ENCODE measurements at regions not wholly inside any gene's neighbourhood (a gene's known extent, or its start where the extent isn't known, plus 50 kb on each side); places are given as distances from the start of the nearest gene placed in this dataset.

- H2BK15ac ChIP-seq (replicated peaks; ENCODE audit: low read depth), result no peak overlapping the region
- no peaks in the 10 kb centered on the region for H3K4me1 ChIP-seq (ENCODE audit: control insufficient read depth, low read depth, low read length)
- H3K4ac ChIP-seq (ENCODE audit: low read depth, low read length), result no peak overlapping the region
- no peak overlapping the region for H3K9ac ChIP-seq (ENCODE audit: low read length)
- no peak overlapping the region for H3K23ac ChIP-seq (ENCODE audit: low read length)
- H3K36me3 ChIP-seq (ENCODE audit: control insufficient read depth, insufficient read depth, low read length), result no peaks in the 10 kb centered on the region
- H3K4me3 ChIP-seq (ENCODE audit: low read length), result no peak overlapping the region
- no peaks in the 10 kb centered on the region for H3K79me1 ChIP-seq (ENCODE audit: low read length)
- no peaks in the 10 kb centered on the region for H3K79me2 ChIP-seq (ENCODE audit: control insufficient read depth, insufficient read depth, low read length)
- WGBS (ENCODE audit: extremely low coverage, insufficient coverage, low lambda C conversion rate), result no CpG with 5 or more reads among the region's 1 CpG
- H3K27me3 ChIP-seq (ENCODE audit: insufficient read depth, low read length, poor library complexity), result no peaks in the 10 kb centered on the region
- no peak overlapping the region for H4K5ac ChIP-seq (ENCODE audit: low read length)
- no peak overlapping the region for H3K27ac ChIP-seq (ENCODE audit: low read depth, low read length)
- no peak overlapping the region for H2AK5ac ChIP-seq (ENCODE audit: low read length)
- no peak overlapping the region for H2BK5ac ChIP-seq (ENCODE audit: low read length)
- no peak overlapping the region for H2BK120ac ChIP-seq (ENCODE audit: low read depth, low read length)
- H4K8ac ChIP-seq (ENCODE audit: low read depth, low read length), result no peak overlapping the region
- no peak overlapping the region for H3K4me2 ChIP-seq (ENCODE audit: low read length)
- no peak for DNase-seq
- H3K56ac ChIP-seq (ENCODE audit: low read length), result no peak overlapping the region
- no peak overlapping the region for H3K18ac ChIP-seq (ENCODE audit: low read length)
Observed at GRCh38 chr4:81771721-81772120, 300.0 kb upstream of the RASGEF1B start.

DNA sequence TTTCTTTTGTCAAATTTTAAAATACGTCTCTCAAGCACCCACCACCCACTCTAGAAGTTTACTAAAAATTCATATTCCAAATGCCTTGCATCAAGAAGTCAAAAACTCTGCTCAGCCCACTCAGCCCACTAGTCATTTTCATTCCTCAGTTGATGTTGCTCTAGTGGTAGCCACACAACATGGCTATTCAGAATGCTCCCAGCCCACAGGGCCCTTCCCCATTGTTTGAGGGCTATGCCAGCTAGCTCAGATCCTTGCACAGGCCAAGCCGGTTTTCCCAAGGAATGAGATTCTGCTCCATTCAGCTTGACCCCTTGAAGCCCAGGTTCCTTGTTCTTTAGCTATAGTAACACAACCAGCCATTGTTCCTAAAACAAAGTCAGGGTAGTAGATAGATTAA is 297.5 kb upstream of the RASGEF1B start:
- H3K36me3 ChIP-seq (ENCODE audit: control insufficient read depth, insufficient read depth, low read length), result no peaks in the 10 kb centered on the region
- H3K27ac ChIP-seq (ENCODE audit: low read depth, low read length), result no peak overlapping the region
- H3K79me2 ChIP-seq (ENCODE audit: control insufficient read depth, insufficient read depth, low read length), result no peaks in the 10 kb centered on the region
- no peaks in the 10 kb centered on the region for H3K4me1 ChIP-seq (ENCODE audit: control insufficient read depth, low read depth, low read length)
- H2BK15ac ChIP-seq (replicated peaks; ENCODE audit: low read depth), result no peak overlapping the region
- no peak overlapping the region for H3K56ac ChIP-seq (ENCODE audit: low read length)
- DNase-seq, result no peak
- H2BK120ac ChIP-seq (ENCODE audit: low read depth, low read length), result no peak overlapping the region
- no peak overlapping the region for H3K4ac ChIP-seq (ENCODE audit: low read depth, low read length)
- H3K79me1 ChIP-seq (ENCODE audit: low read length), result no peaks in the 10 kb centered on the region
- H2BK5ac ChIP-seq (ENCODE audit: low read length), result no peak overlapping the region
- H2AK5ac ChIP-seq (ENCODE audit: low read length), result no peak overlapping the region
- H3K9ac ChIP-seq (ENCODE audit: low read length), result no peak overlapping the region
- no peak overlapping the region for H3K4me2 ChIP-seq (ENCODE audit: low read length)
- no peak overlapping the region for H4K8ac ChIP-seq (ENCODE audit: low read depth, low read length)
- no peak overlapping the region for H3K23ac ChIP-seq (ENCODE audit: low read length)
- no peak overlapping the region for H3K18ac ChIP-seq (ENCODE audit: low read length)
- no CpG with 5 or more reads among the region's 2 CpGs for WGBS (ENCODE audit: extremely low coverage, insufficient coverage, low lambda C conversion rate)
- no peak overlapping the region for H3K4me3 ChIP-seq (ENCODE audit: low read length)
- H4K5ac ChIP-seq (ENCODE audit: low read length), result no peak overlapping the region
- no peaks in the 10 kb centered on the region for H3K27me3 ChIP-seq (ENCODE audit: insufficient read depth, low read length, poor library complexity)

- Histone ChIP-seq H2BK120ac (ENCODE audit: low read depth, low read length) (no peak overlapping the region), H3K9ac (ENCODE audit: low read length) (no peak overlapping the region), H2AK5ac (ENCODE audit: low read length) (no peak overlapping the region), H3K4ac (ENCODE audit: low read depth, low read length) (no peak overlapping the region), H2BK15ac (replicated peaks; ENCODE audit: low read depth) (no peak overlapping the region), H3K23ac (ENCODE audit: low read length) (no peak overlapping the region), H3K56ac (ENCODE audit: low read length) (no peak overlapping the region), H3K79me2 (ENCODE audit: control insufficient read depth, insufficient read depth, low read length) (no peaks in the 10 kb centered on the region), H3K27ac (ENCODE audit: low read depth, low read length) (no peak overlapping the region), H3K4me3 (ENCODE audit: low read length) (no peak overlapping the region), H4K5ac (ENCODE audit: low read length) (no peak overlapping the region), H3K27me3 (ENCODE audit: insufficient read depth, low read length, poor library complexity) (no peaks in the 10 kb centered on the region), H3K18ac (ENCODE audit: low read length) (no peak overlapping the region), H3K4me1 (ENCODE audit: control insufficient read depth, low read depth, low read length) (no peaks in the 10 kb centered on the region), H3K4me2 (ENCODE audit: low read length) (no peak overlapping the region), H2BK5ac (ENCODE audit: low read length) (no peak overlapping the region), H4K8ac (ENCODE audit: low read depth, low read length) (no peak overlapping the region), H3K36me3 (ENCODE audit: control insufficient read depth, insufficient read depth, low read length) (no peaks in the 10 kb centered on the region), H3K79me1 (ENCODE audit: low read length) (no peaks in the 10 kb centered on the region)
- no CpG with 5 or more reads among the region's 1 CpG for WGBS (ENCODE audit: extremely low coverage, insufficient coverage, low lambda C conversion rate)
- no peak for DNase-seq
Observed at GRCh38 chr4:81758574-81759264, 287.0 kb upstream of the RASGEF1B start.

DNA sequence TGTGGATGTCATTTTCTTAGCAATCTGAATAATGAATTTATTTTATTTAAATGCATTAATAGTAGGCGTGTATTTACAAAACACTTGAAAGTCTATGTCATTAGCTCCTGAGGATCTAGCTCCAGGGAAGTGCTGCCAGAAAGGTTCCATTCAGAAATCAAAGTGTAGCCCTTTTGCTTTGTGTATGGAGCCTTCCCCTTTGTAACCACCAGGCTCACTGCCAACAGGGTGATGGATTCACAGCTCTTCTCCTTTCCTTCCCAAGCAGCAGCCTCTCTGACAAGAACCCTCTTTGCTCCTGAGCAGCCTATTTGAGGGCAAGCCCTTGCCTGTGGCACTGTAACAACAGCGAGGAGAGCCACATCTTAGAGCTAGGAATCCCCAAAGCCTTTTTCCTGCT is 286.0 kb upstream of the RASGEF1B start:
- Histone ChIP-seq H3K79me2 (ENCODE audit: control insufficient read depth, insufficient read depth, low read length) (no peaks in the 10 kb centered on the region), H4K5ac (ENCODE audit: low read length) (no peak overlapping the region), H2BK5ac (ENCODE audit: low read length) (no peak overlapping the region), H3K9ac (ENCODE audit: low read length) (no peak overlapping the region), H2BK120ac (ENCODE audit: low read depth, low read length) (no peak overlapping the region), H3K4me2 (ENCODE audit: low read length) (no peak overlapping the region), H3K56ac (ENCODE audit: low read length) (no peak overlapping the region), H2BK15ac (replicated peaks; ENCODE audit: low read depth) (no peak overlapping the region), H3K4me3 (ENCODE audit: low read length) (no peak overlapping the region), H3K79me1 (ENCODE audit: low read length) (no peaks in the 10 kb centered on the region), H3K4me1 (ENCODE audit: control insufficient read depth, low read depth, low read length) (no peaks in the 10 kb centered on the region), H3K4ac (ENCODE audit: low read depth, low read length) (no peak overlapping the region), H3K27ac (ENCODE audit: low read depth, low read length) (no peak overlapping the region), H3K18ac (ENCODE audit: low read length) (no peak overlapping the region), H3K27me3 (ENCODE audit: insufficient read depth, low read length, poor library complexity) (no peaks in the 10 kb centered on the region), H3K23ac (ENCODE audit: low read length) (no peak overlapping the region), H2AK5ac (ENCODE audit: low read length) (no peak overlapping the region), H4K8ac (ENCODE audit: low read depth, low read length) (no peak overlapping the region), H3K36me3 (ENCODE audit: control insufficient read depth, insufficient read depth, low read length) (no peaks in the 10 kb centered on the region)
- whole genome bisulfite sequencing (ENCODE audit: extremely low coverage, insufficient coverage, low lambda C conversion rate), result no CpG with 5 or more reads among the region's 2 CpGs
- peak; percentile 8 for DNase-seq

DNA sequence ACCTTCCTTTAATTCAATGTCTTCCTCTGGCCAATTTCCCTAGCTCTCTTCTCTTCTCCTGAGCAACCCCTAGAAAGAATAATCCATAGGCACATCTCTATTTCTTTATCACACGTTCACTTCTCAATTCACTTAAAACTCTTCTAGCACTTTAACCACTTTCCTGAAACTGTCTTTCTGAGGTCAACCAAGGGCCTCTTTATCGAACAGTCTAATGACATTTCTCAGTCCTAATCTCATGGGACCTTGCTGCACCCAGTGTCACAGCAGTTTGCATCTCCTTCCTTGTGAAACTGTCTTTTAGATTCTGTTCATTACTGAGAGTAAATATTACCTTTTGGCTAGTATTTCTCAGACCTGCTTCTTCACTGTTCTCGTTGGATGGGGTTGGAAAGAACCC is 285.3 kb upstream of the RASGEF1B start:
- Histone ChIP-seq H4K8ac (ENCODE audit: low read depth, low read length) (no peak overlapping the region), H3K27me3 (ENCODE audit: insufficient read depth, low read length, poor library complexity) (no peaks in the 10 kb centered on the region), H3K27ac (ENCODE audit: low read depth, low read length) (no peak overlapping the region), H2BK5ac (ENCODE audit: low read length) (no peak overlapping the region), H2BK120ac (ENCODE audit: low read depth, low read length) (no peak overlapping the region), H4K5ac (ENCODE audit: low read length) (no peak overlapping the region), H3K4me3 (ENCODE audit: low read length) (no peak overlapping the region), H3K56ac (ENCODE audit: low read length) (no peak overlapping the region), H3K4me2 (ENCODE audit: low read length) (no peak overlapping the region), H3K79me1 (ENCODE audit: low read length) (no peaks in the 10 kb centered on the region), H3K4ac (ENCODE audit: low read depth, low read length) (no peak overlapping the region), H3K18ac (ENCODE audit: low read length) (no peak overlapping the region), H2BK15ac (replicated peaks; ENCODE audit: low read depth) (no peak overlapping the region), H2AK5ac (ENCODE audit: low read length) (no peak overlapping the region), H3K79me2 (ENCODE audit: control insufficient read depth, insufficient read depth, low read length) (no peaks in the 10 kb centered on the region), H3K4me1 (ENCODE audit: control insufficient read depth, low read depth, low read length) (no peaks in the 10 kb centered on the region), H3K23ac (ENCODE audit: low read length) (no peak overlapping the region), H3K9ac (ENCODE audit: low read length) (no peak overlapping the region), H3K36me3 (ENCODE audit: control insufficient read depth, insufficient read depth, low read length) (no peaks in the 10 kb centered on the region)
- WGBS (ENCODE audit: extremely low coverage, insufficient coverage, low lambda C conversion rate), result 100% methylated on average over 1 of the region's 3 CpGs
- no peak for DNase-seq

GRCh38 chr4:81756042-81756441 is 284.3 kb upstream of the RASGEF1B start:
- Histone ChIP-seq H4K5ac (ENCODE audit: low read length) (no peak overlapping the region), H2BK5ac (ENCODE audit: low read length) (no peak overlapping the region), H2BK120ac (ENCODE audit: low read depth, low read length) (no peak overlapping the region), H3K9ac (ENCODE audit: low read length) (no peak overlapping the region), H3K18ac (ENCODE audit: low read length) (no peak overlapping the region), H3K4me1 (ENCODE audit: control insufficient read depth, low read depth, low read length) (no peaks in the 10 kb centered on the region), H3K27ac (ENCODE audit: low read depth, low read length) (no peak overlapping the region), H3K79me2 (ENCODE audit: control insufficient read depth, insufficient read depth, low read length) (no peaks in the 10 kb centered on the region), H3K56ac (ENCODE audit: low read length) (no peak overlapping the region), H3K79me1 (ENCODE audit: low read length) (no peaks in the 10 kb centered on the region), H3K4me3 (ENCODE audit: low read length) (no peak overlapping the region), H3K23ac (ENCODE audit: low read length) (no peak overlapping the region), H3K4me2 (ENCODE audit: low read length) (no peak overlapping the region), H4K8ac (ENCODE audit: low read depth, low read length) (no peak overlapping the region), H2BK15ac (replicated peaks; ENCODE audit: low read depth) (no peak overlapping the region), H2AK5ac (ENCODE audit: low read length) (no peak overlapping the region), H3K4ac (ENCODE audit: low read depth, low read length) (no peak overlapping the region), H3K36me3 (ENCODE audit: control insufficient read depth, insufficient read depth, low read length) (no peaks in the 10 kb centered on the region), H3K27me3 (ENCODE audit: insufficient read depth, low read length, poor library complexity) (no peaks in the 10 kb centered on the region)
- no peak for DNase-seq
- 100% methylated on average over 1 of the region's 2 CpGs for WGBS (ENCODE audit: extremely low coverage, insufficient coverage, low lambda C conversion rate)

All from mesendoderm (in vitro differentiated cells).